Left ventricle myocardium superior (tissue), 1 donor: ENCODE measurements at regions not wholly inside any gene's neighbourhood (a gene's known extent, or its start where the extent isn't known, plus 50 kb on each side); places are given as distances from the start of the nearest gene placed in this dataset.

Source experiments
- ATAC-seq: fragments of 200-7000 bp; cut with Tn5 transposase; one replicate; pipeline ENCODE4 v1.9.1; 2020; ENCODE audit warnings: mild to moderate bottlenecking, moderate library complexity
- DNase-seq: peaks from one replicate; pipeline ENCODE4 v3.0.0-alpha.2; 2020
- intact Hi-C: fragments of 100-400 bp; cut with micrococcal nuclease; formaldehyde crosslinking; loops from one replicate; pipeline ENCODE4 v1.11.0; 2022
- donor health status: DM: no; HTN: yes; CAD: no; lungs with severe emphysema.

DNA sequence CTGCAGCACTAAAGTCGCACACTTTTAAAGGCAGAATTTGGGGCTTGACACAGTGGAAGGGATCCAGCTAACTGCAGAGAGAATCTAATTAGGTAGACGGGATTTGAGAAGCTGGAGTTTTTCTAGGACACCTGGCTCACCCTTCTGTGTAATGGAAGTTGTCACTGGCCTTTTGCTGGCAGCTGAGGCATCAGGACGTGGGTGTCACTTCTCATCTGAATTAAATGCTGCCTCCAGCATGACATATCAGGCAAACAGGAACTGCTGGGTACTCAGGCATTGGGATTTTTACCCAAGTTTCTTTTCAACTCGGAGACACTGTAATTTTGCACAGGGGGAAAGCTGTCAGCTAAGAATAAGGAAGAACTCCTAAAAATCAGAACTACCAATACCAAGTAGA lies 861.9 kb upstream of the ARPP21 start:
- no peak for DNase-seq
- no peak for ATAC-seq
- intact Hi-C loops, result no loop called here

DNA sequence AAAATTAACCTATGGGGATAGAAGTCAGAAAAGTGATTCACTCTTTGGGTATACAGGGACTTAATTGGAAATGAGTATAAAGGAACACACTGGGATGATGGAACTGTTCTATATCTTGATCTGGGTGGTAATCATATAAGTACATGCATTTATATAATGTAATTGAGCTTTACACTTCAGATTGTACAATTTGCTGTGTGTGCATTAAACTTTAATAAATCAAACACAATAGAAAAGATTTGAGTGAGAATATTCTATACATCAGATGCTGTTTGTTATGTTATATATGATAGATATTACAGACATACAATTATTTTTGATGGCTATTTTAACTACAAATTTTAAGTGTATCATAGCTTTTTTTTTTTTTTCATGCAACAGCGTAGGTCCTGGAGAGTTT lies 860.2 kb upstream of the ARPP21 start:
- DNase-seq (no peak), ATAC-seq (no peak)
- intact Hi-C loops, result no loop called here

DNA sequence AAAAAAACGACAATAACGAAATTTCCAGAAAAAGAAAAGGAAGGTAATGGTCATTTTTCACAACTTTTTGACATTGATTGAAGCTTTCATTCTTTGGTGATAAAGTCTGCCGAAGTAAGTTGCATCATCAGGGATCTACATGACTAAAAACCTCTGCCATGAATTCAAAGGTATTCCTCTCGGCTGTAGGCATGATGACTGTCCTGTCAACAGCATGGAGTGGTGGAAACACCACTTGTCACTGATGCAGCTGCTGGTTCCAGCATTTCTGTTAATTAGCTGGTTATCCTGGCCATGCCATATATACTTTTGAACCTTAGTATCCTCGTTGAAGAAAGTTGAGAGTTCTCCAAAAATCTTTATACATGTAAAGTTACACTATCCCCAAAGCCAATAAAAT lies 859.0 kb upstream of the ARPP21 start:
- intact Hi-C loops, result no loop called here
- ATAC-seq (no peak), DNase-seq (no peak)

DNA sequence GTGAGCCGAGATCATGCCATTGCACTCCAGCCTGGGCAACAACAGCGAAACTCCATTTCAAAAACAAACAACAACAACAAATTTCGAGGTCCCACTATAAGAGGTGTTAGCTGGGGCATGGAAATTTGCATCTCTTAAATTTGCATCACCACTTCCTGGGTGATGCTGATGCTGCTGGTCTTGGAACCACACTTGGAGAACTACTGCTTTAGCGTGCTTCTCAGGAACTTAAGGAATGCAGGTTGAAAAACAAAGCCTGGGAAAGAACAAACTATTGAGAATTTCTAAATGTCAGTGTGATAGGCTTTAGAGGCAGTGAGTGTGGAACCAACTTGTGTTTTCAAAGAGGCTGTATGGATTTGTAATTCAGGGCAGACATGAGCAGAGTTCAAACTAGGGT lies 858.4 kb upstream of the ARPP21 start:
- ATAC-seq, result no peak
- intact Hi-C loops, result no loop called here
- DNase-seq, result no peak

DNA sequence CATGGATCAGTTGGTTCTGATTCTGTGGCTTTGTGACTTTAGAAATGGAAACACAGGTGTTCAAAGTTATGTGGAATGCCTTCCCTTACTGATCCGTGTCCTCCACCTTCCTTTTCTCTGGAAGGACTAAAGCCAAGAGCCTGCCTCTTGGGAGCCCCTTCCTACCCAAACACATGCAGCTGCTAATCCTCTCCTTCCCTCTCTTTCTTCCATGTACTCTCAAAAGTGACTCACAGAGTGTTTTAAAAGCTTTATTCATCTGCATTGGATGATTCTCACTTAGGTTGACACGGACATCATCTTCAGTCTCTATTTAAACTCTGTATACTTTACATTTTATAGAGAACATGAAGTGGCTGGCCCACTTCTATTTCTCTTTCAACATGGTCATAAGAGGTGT lies 856.5 kb upstream of the ARPP21 start:
- intact Hi-C loops, result no loop called here
- ATAC-seq (no peak), DNase-seq (no peak)

DNA sequence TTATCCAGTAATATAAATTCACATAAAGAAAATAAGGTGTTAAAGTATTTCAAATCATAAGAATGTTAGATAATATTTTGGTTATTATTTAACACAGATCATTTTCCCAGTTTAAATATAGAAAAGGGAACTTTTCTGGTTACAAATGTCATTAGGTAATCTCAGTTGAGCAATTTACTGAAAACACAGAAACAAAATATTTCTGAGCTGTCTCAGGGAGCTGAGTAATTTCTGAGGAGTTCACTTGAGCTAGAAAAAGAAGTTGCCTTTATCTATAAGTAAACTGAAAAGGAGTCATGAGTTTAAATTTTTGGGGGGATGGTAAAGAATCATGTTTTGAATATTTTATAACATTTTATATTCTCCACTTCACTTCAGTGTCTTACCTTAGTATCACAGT lies 855.4 kb upstream of the ARPP21 start:
- ATAC-seq (no peak), DNase-seq (no peak)
- intact Hi-C loops, result no loop called here

DNA sequence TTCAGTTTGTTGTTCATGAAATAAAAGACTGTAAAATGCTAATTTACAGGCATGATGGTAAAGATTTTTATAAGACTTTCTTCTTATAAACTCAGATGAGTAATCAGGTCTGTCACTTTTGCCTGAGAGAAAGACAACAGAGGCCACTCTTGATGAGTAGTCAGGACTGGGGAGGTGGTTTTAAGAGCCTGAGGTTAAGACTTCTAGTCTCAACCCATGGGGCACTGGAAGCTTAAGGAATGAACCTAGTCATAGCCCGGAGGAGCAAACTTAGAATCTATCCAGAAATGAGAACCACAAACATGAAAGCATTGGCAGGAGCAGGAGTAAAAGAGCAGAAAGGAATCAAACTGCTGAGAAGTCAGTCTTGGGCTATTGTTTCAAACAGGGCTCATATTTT lies 846.3 kb upstream of the ARPP21 start:
- intact Hi-C loops, result no loop called here
- ATAC-seq (no peak), DNase-seq (no peak)

DNA sequence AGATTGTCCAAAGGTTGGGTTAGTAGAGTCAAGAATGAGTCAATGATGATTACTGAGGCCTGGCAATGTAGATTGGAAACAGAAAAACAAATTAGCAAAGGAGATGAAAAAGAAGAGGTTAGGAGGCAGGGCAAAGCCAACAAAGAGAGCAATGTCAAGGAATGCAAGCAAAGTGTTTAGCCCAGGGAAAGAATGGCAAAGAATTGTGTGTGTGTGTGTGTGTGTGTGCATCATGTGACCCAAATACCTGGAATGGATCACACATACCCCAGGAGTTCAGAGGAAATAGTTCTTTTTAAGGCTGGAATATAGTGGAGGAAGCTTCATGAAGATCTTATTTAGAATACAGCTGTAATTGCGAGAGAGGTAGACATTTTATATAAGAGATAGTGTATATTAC lies 831.7 kb upstream of the ARPP21 start:
- ATAC-seq (no peak), DNase-seq (no peak)
- intact Hi-C loops, result no loop called here

DNA sequence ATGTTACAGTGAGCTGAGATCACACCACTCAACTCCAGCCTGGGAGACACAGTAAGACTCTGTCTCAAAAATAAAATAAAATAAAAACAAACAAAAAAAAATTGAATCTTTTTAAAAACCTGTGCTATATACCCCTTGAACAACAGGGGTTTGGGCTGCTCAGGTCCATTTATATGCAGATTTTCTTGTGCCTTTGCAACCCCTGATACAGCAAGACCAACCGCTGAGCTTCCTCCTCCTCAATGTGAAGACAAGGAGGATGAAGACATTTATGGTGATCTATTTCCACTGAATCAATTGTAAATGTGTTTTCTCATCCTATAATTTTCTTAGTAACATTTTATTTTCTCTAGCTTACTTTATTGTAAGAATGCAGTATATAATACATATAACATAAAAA lies 831.0 kb upstream of the ARPP21 start:
- DNase-seq (no peak), ATAC-seq (no peak)
- intact Hi-C loops, result no loop called here

DNA sequence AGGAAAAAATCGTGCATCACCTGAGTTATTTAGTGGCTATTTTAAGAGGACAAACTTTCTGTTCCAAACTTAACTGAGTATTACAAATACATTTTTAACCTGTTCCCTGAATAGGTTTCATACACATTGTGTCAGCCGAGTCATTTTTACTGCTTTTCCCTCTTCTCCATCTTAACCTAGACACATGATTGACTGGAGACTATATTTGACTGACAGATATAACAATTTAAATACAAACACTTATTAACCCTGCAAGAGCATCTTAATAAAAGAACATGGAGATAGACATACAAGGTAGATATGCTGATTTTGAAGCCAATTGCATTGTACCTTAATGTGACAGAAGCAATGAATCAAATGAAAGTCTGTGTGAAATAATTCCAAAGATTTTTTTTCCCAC lies 810.5 kb upstream of the ARPP21 start:
- intact Hi-C loops, result no loop called here
- ATAC-seq, result no peak
- no peak for DNase-seq

DNA sequence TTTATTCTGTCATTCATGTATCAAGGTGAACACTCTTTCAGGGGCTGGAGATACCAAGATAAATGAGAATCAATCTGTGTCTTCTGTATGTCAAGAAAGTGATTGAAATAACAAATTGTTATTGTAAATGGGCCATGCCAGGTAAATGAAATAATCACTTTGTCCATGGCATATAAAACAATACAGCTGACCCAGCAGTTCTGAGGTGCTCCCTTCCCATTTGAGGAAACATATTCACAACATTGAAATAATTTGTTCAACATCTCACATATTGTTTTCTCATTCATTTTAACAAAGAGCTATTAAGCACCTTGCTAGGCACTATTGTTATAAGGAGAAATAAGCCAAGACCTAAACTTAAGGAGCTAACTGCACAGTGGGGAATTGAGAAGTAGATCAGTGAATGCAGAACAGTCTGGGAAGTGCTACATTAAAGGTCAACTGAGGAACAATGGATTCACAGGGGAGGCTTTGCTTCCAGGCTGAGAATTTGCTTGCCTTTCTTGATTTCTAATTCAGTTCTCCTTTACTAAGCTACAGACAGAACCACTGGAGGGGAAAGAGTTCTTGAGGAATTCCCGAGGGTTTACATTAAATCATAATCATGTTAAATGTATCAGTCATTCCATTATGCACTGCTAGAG lies 806.3 kb upstream of the ARPP21 start:
- intact Hi-C loops, result no loop called here
- ATAC-seq (no peak), DNase-seq (no peak)

DNA sequence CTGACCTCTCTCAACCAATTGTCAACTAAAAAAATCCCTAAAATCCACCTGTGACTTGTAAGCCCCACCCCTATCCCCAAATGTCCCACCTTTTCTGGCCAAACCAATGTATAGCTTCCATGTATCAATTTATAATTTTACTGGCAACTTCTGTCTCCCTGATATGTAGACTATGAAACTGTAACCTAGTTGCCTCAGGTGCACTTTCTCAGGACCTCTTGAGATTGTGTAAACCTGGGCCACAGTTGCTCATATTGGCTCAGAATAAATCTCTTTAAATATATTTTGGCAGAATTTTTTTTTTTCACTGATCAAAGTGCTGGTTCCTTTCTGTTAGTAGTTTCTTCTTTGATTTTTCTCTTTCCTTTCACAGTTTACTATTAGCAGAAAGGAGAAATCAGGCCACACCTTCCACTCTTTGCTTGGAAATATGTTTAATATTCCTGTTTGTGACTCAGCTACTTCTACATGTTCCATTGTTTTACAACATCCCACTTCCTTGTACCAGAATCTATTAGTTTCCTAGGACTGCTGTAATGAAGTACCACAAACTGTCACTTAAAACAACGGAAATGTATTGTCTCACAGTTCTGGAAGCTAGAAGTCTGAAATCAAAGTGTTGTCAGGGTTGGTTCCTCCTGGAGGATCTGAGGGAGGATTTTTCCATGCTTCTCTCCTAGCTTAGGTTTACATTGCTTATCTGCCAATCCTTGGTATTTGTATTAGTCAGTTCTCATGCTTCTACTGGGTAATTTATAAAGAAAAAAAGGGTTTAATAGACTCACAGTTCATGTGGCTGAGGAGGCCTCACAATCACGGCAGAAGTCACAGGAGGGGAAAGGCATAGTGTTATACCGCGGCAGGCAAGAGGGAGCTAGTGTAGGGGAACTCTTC lies 801.2 kb upstream of the ARPP21 start:
- no peak for DNase-seq
- intact Hi-C loops, result no loop called here
- ATAC-seq, result no peak

DNA sequence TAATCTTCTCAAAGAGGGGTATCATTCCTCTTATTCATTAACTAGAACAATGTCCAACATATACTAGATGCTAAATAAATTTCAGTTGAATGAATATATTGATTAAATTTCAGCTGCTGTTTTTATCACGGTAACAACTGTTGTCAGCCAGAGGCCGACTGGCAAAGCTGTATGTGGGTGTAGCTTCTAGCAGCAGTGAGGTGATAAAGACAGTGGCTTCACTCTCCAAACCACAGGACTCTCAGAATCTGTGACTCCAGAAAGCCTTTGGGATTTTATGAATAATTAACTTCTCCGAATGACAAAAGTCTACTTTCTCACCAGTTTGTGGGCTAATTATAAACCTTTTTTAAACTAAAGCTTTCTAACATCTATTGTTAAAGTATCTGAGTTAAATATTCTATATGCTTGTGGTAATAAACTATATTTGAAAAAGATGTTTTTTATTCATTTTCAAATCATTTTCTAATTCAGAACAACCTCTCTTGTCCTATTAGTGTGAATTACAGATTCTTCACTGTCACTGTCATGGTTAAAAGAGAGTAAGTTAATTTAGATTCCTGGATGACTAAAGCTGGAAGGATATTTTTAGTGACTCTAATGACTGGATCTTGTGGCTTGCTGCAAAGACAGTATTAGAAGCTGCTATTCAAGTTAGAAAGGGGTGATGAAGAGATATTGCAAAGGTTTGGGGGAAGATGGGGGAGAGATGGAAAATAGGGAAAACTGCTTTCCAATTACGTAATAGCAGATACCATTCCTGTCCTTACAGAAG lies 796.4 kb upstream of the ARPP21 start:
- intact Hi-C loops, result no loop called here
- DNase-seq (no peak), ATAC-seq (peak; percentile 38)

DNA sequence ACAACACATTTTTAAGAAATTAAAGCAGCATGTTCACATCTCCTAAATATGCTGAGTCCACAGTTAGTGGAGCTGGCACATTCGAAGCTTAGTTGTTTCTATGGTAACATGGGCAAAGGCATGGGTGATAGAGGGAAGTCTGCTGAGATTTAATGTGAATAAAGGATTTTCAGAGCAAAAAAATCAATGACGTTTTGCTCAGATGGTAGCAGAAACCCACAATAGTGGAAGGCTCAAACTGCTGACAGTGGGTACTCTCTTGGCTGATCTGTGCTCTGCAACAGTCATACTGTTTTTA lies 795.1 kb upstream of the ARPP21 start:
- no peak for DNase-seq
- no peak for ATAC-seq
- intact Hi-C loops, result no loop called here

DNA sequence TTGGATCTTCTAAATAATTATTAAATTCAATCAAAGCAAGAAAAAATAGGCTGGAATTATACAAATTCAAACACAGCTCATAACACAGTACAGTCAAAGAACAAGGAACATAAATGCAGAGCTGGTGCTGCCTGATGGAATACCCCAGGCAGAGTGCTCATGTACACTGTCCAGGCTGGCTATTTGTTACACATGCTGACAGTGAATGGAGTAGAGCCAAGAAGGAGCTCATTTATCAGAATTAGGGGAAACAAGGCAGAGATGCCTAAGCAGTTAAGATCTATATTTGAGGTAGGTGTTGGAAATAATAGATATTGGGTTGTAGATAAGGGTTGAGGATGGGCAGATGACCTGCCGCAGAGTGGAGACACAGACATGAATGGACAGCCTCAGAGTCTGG lies 788.2 kb upstream of the ARPP21 start:
- intact Hi-C loops, result no loop called here
- ATAC-seq, result no peak
- no peak for DNase-seq

DNA sequence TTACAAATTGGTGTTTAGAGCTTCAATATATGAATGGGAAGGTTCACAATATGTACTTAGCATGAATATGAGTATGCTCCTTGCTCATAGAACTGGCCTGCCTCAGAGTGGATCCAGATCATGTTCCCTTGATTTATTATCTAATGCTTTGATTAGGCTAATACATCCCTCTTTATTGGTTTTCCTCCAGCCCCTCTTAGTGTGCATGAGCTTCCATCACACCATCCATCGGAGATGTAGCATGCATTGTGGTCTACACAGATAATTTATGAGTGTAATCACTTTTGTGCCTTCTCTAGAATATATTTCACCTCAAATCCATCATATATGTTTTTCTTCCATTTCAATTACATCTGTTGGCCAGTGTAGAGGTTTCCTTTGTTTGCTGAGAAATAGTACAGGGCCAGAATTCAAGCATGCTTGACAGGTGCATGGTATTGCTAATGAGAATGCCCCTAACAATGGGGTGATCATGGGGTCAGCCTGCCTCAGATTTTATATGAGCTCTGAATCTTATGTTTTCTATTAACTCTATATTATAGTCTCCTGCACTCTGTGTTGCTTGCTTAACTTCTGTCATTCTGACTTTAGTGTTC lies 786.4 kb upstream of the ARPP21 start:
- no peak for DNase-seq
- intact Hi-C loops, result no loop called here
- ATAC-seq, result no peak

DNA sequence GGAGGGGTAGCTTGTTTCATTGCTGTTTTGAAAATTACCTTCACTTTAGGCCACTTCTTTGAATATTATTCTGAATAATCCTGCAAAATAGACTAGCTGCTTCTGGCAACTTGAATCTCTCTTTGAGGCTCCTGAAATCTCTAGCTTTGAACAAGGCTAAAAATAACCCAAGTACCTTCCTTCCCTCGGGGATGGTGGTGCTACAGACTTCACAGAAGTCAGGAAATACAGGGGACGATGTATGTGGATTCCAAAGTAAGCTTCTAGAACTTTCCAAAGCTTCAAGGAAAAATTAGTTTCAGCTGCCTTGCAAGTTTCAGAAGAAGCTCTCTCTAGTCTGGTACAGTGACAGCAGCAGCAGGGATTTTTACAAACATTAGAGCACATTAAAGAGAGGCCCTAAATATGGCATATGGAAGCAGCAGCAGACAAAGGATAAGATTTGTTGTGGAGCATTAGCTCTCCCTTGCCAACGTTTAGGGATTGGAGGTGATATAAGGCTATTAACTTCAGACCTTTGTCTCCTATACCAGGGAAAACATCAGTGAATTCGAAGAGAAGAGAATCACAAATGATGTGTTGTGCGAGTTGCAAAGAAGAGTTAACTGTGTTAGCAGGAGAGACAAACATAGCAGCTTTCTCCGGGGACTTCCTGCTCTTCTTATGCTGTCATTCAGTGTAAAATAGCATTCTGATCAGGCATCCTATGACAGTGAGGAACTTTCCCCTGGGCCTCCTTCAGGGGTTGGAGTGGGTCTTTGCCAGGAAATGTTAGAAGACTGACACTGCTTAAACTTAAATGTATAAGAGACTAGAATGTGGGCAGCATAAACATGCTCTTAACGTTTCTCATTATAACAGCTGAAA lies 783.0 kb upstream of the ARPP21 start:
- intact Hi-C loops, result no loop called here
- ATAC-seq, result peak; percentile 30
- no peak for DNase-seq

DNA sequence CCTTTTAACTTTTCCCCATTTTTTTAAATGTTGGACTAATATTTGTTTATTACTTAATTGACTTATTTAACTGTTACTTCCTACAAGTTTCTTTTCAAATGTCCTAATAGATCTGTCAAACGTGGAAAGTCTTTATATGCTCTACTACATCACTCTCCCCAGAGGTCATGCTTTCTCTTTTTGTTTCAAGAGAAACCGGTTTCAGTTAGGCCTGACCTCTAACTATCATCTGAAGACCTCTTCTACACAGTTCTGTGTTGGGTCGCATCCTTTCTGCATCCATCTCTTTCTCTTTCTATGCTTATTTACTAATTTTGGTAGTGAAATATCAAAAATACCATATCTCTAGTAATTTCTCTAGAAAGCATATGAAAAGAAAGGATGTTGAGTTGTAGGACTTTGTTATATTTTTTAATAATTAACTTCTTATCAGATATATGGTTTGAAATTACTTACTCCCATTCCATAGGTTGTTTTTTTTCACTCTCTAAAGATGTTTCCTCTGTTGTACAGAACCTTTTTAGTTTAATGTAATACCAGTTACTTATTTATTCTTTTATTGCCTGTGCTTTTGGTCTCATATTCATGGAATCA lies 781.2 kb upstream of the ARPP21 start:
- intact Hi-C loops, result no loop called here
- ATAC-seq (no peak), DNase-seq (no peak)

DNA sequence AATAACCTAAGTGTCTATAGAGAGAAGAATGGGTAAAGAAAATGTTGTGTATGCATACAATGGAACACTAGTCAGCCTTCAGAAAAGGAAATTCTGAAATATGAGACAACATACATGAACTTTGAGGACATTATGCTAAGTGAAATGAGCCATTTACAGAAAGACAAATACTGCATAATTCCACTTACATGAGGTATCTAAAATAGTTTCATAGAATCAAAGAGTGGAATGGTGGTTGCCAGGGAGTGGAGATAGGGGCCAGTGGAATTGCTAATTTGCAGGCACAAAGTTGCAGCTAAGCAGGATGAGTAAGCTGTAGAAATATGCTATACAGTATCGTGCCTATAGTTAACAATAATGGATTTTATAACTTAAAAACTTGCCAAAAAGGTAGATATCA lies 779.6 kb upstream of the ARPP21 start:
- ATAC-seq, result no peak
- no peak for DNase-seq

More for the DNA sequence above, 779.6 kb upstream of the ARPP21 start:
- intact Hi-C loops, result loop anchor here (5.0 kb wide), 1 partner anchor 928 kb away; no protein-coding TSS in a partner anchor
